GM18505 (cell line): ENCODE measurements at regions not wholly inside any gene's neighbourhood (a gene's known extent, or its start where the extent isn't known, plus 50 kb on each side); places are given as distances from the start of the nearest gene placed in this dataset.
"Not testable (repeated sequence)": the region's sequence is repeated elsewhere in the genome, so short reads cannot be mapped to it uniquely, and the experiment has no call there.

Source experiments
- ATAC-seq: cut with Tn5 transposase; IDR thresholded peaks from one replicate; pipeline ENCODE4 v1.9.1; 2021; ENCODE audit not compliant: unreplicated experiment
- POLR2A ChIP-seq: IDR thresholded peaks from 4 replicates; pipeline ENCODE4 v1.6.1; 2011; ENCODE audit warnings: borderline replicate concordance; ENCODE audit not compliant: insufficient read depth, insufficient read length; ENCODE audit errors: extremely low read depth

DNA sequence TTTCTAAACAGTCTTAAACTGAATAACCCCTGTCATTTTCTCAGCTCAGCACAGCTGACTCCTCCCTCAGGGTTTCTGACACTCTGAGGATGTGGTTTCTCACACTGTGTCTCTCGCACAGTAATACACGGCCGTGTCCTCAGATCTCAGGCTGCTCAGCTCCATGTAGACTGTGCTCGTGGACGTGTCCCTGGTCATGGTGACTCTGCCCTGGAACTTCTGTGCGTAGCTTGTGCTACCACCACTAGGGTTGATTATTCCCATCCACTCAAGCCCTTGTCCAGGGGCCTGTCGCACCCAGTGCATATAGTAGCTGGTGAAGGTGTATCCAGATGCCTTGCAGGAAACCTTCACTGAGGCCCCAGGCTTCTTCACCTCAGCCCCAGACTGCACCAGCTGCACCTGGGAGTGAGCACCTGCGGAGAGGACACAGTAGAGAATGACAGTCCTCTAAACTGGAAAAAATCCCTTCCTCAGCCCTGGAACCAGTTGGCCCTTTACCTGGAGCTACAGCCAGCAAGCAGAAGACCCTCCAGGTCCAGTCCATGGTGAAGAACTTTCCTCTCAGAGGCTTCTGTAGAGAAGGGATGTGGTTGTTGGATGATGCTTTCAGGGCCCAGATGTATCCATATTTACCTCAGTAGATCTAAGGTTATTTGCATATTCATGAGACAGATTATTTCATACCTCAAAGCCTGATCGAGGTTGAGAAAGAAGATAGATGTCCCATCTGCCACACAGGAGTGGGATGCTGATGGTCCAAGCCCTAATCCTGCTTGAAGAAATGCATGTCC lies 984.8 kb downstream of the TMEM121 start:
- peak; percentile 84 for TF ChIP-seq POLR2A
- ATAC-seq: no peak

DNA sequence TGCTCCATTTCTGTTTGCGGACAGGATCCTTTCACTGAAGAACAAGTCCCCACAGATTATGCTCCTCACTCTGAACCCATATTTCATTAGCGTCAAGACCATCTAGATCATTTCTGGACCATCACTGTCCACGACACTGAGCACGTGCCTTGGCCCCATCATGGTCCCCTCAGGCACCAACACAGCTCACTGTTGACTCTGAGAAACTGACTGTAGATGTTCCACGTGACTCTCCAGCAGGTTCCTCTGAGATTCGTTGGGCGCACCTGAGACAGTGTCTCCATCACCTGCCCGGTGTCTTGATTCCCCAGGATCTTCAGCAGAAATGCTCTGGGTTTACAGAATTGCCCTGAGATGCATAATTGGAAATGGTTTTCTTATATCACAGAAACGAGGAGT lies 985.4 kb downstream of the TMEM121 start:
- TF ChIP-seq POLR2A: peak; percentile 53
- no peak for ATAC-seq

DNA sequence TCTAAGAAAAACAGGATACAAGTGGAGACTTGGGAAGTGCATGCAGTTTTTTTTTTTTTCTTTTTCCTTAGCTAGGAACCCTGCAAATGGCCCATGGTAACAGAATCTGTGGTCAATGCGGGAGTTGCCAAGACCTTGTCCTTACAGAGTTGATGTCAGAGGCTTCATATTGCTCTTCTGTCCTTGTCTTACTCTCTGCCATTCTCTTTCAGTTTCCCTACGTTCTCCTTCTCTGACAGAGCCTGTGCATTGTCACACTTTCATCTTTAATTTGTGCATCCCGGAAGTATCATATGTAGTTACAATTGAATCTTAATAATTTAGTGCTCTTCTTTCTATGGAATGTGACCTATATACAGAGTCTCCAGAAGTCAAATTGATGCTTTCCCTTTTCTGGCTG lies 986.9 kb downstream of the TMEM121 start:
- TF ChIP-seq POLR2A: peak; percentile 30
- no peak for ATAC-seq

DNA sequence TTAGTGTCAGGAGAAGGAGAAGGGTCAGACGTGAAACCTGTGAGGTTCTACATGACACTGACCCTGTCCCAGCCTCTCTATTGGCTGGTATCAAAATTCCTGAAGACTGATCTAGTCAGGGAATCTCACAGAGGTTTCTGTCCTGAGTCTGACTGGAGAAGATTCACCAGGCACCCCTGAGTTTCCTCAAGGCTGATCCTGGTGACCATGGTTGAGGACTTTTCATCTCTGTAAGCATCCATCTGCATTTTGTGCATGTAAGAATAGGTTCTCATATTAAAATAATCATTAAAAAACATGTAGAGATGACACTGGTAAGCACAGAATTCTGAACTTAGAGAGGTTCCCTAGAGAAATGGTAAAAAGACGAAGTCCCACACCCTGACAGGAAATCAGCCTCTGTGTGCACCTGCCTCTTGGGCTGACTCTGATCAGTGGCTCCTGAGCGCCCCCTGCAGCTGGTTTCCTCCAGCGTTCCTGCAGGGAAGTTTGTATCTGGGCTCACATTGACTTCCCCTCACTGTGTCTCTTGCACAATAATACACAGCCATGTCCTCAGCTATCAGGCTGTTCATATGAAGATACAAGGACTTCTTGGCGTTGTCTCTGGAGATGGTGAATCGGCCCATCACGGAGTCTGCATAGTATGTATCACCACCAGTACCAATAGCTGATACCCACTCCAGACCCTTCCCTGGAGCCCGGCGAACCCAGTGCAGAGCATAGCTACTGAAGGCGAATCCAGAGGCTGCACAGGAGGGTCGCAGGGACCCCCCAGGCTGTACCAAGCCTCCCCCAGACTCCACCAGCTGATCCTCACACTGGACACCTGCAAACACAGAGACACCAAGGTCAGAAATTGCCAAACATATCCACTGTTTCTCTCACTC lies 991.9 kb downstream of the TMEM121 start:
- no peak for TF ChIP-seq POLR2A
- ATAC-seq: no peak

DNA sequence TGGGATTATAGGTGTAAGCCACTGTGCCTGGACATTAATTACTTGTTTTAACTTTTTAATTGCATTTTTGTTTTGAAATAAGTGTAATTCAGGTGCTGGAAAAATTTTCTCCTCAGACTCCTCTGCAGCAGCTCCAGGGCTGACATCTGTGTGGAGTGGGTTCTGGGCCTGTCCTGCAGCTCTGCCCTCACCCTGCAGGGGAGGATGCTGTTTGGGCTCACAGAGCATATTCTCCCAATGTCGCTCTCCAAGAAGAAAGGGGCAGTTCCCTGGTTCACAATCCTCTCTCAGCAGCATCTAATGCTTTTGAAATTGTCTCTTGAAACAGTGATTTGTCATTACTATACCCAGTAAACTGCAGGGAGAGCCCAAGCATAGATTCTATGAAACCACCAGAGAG lies 995.7 kb downstream of the TMEM121 start:
- ATAC-seq: not testable (repeated sequence)

DNA sequence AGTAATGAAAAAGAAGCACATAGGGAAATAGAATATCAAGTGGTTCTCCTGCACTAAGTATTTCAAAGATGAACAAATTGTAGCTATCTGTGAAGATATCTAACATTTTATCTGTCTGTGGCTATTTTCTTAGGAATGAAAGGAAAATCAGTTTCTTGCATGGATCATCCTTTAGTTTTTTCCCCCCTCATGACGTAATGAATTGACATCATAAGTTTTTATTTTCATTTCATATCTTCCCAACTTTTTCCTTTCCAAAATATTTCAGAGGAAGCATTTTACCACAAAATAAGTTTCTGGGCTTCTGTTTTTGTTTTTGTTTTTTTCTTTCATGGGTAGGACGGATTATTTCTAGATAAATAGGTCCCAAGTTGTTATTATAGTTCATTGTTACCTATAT lies 996.6 kb downstream of the TMEM121 start:
- no peak for ATAC-seq
- no peak for TF ChIP-seq POLR2A

DNA sequence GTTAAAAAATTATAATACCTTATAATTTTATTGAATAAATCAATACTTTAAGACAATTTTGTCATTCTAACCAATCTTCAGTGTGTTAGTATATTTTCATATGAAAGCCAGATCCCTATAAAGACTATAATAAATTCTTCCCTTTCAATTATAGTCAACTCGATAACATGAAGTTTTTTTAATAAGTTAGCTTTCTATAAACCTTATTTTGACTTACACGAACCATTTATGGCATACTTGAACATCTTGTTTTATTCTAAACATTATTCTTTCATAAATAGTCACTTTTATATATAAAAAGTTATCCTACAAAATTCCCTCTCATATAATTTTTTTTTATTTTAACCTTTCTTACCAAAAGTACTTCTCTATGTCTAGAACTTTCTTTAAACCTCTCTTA lies 1002.3 kb downstream of the TMEM121 start:
- ATAC-seq: no peak
- no peak for TF ChIP-seq POLR2A

DNA sequence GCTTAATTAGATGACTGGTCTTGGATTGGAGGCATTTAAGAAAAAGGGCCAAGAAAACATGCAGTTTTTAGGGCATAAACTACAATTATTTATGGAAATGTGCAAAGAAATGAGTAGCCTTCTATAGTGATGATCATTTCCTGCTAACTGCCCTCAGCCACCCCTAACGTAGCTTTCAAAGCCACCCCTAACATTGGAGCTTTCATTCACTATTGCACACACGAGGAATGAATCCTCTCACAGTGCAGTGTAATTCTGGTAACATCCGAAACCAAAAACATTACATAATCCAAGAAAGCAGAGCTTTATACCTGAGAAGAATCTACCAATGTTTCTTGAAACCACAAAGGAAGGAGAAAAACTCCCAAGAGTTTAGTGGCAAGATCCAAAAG lies 1003.6 kb downstream of the TMEM121 start:
- ATAC-seq: no peak

DNA sequence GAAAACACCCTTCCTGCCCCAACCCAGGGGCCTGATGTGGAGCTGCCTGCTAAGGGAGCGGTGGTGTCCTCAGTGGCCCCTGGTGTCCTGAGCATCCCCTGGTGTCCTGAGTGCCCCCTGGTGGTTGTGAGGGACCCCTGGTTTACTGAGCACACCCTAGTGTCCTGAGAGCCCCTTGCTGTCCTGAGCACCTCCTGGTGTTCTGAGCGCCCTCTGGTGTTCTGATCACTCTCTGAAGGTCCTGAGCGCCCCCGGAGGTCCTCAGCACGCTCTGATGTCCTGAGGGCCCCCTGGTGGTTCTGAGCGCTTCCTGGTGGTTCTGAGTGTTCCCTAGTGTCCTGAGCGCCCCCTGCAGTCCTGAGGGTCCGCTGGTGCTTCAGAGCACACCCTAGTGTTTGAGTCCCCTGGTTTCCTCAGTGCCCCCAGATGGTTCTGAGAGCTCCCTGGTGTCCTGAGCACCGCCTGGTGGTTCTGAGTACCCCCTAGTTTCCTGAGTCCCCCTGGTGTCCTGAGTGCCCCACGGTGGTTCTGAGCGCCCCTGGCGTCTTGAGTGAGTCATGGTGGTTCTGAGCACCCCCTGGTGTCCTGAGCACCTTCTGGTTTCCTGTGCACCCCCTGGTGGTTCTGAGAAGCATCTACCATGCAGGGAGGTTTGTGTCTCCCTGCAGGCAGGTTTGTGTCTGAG lies 1004.2 kb downstream of the TMEM121 start:
- no peak for TF ChIP-seq POLR2A
- peak; percentile 85 for ATAC-seq

More for the DNA sequence above, 1003.6 kb downstream of the TMEM121 start:
- TF ChIP-seq POLR2A: no peak

DNA sequence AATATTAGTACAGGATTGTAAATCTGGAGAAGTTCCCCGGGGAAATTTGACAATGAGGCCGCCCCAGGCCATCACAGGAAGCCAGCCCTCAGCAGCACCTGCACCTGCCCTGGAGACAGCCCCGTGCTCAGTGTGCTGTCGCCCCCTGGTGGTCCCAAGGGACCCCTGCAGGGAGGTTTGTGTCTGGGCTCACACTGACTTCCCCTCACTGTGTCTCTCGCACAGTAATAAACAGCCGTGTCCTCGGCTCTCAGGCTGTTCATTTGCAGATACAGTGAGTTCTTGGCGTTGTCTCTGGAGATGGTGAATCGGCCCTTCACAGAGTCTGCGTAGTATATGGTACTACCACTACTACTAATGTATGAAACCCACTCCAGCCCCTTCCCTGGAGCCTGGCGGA lies 1011.2 kb downstream of the TMEM121 start:
- not testable (repeated sequence) for ATAC-seq

DNA sequence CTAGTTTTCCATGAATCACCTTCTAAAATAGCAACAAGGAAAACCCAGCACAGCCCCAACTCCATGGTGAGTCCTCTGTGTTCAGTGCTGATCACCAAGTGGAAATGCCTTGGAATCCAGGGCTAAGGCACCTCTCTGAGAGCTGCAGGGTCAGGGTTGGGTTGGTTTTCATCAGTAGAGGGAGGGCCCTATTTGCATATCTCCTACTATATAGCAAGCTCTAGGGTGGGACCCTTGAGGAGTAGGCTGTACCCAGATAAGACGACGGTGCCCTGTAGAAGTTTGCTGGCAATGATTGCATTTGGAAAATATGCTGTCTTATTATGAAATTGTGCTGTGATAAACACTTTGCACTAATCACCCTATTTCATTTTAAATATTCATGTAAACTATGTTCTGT lies 1011.8 kb downstream of the TMEM121 start:
- ATAC-seq: no peak
- no peak for TF ChIP-seq POLR2A

DNA sequence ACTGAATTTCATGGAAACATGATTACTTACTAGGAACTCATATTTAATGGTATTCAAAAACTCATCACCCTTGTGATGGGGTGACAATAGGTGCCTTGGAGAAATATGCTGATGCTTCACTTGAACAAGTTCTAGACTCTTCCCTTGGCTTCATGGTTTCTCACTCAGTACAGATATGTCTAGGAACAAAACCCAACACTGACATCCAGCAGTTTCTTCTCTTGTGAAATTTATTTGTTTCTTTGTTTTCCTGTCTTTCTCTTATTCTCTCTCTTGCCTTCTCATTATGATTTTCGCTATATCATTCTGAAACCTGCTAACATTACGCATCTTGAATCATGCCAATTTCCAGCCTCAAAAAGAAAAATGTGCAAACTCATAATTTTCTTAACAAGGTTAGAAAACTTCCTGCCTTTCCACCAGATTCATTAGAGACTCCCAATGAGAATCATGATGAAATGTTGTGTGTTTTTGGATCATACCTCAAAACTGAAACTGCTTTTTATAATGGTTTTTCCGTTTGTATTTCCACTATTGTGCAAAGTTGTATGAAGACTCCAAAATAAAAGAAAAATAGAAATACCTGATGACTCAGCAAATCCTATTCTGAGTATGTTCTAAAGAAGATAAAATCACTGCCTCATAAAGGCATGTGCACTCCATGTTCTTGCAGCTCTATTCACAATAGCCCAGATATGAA lies 1021.5 kb downstream of the TMEM121 start:
- no peak for ATAC-seq
- no peak for TF ChIP-seq POLR2A

DNA sequence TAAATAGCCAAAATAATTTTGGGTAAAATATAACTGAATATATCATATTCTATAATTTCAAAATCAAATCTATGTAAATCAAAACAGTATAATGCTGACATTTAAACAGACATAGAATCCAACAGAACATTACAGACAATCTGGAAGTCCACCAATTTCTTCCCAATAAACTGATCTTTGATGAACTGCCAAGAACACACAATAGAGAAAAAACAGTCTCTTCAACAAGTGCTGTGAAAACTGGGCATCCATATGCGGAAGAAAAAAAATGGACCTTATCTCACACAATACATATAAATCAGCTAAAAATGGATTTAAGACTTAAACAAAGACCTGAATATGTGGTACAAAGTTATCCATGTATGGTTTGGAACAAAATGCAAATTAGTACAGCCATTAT lies 1022.7 kb downstream of the TMEM121 start:
- no peak for ATAC-seq
- TF ChIP-seq POLR2A: no peak
